Right lobe of liver (tissue), 6 donors: ENCODE measurements at regions not wholly inside any gene's neighbourhood (a gene's known extent, or its start where the extent isn't known, plus 50 kb on each side); places are given as distances from the start of the nearest gene placed in this dataset.

Experiments used
- ATAC-seq, 4 donors: fragments of 200-7000 bp; cut with Tn5 transposase; one replicate each; pipeline ENCODE4 v1.9.1; 2020; ENCODE audit warnings: mild to moderate bottlenecking in 4 of 4, moderate library complexity in 4 of 4
- DNase-seq, 3 donors: peaks; one replicate each; pipeline ENCODE4 v3.0.0-alpha.2; 2020
- H3K27ac ChIP-seq, 3 donors: fragments of 200-600 bp; one replicate each; pipeline ENCODE4 v1.8.0; 2022
- H3K27me3 ChIP-seq, 2 donors: fragments of 200-600 bp; one replicate each; pipeline ENCODE4 v1.8.0; 2022
- H3K36me3 ChIP-seq, 4 donors: fragments of 200-600 bp; sonication (generic) in 1 of 4; one replicate each; pipeline versions ENCODE4 v1.5.1 to v1.8.0; 2017 to 2022; ENCODE audit warnings: control low read depth in 1 of 4
- H3K4me1 ChIP-seq, 4 donors: fragments of 200-600 bp; sonication (generic) in 1 of 4; one replicate each; pipeline versions ENCODE4 v1.5.1 to v1.8.0; 2017 to 2022; ENCODE audit warnings: control low read depth in 1 of 4
- H3K4me3 ChIP-seq, 3 donors: fragments of 200-600 bp; one replicate each; pipeline ENCODE4 v1.8.0; 2022
- H3K9me3 ChIP-seq, 4 donors: fragments of 200-600 bp; sonication (generic) in 1 of 4; one replicate each; pipeline versions ENCODE4 v1.5.1 to v1.8.0; 2017 to 2022; ENCODE audit warnings: control low read depth in 1 of 4
- CTCF ChIP-seq, 4 donors: fragments of 200-600 bp in 3 of 4; fragments of 450-650 bp in 1 of 4; IDR thresholded peaks; one replicate each; pipeline versions ENCODE4 v1.5.1 to v1.8.0; 2016 to 2022; ENCODE audit warnings: antibody characterized with exemption in 4 of 4, mild to moderate bottlenecking in 2 of 4
- POLR2A ChIP-seq: fragments of 450-650 bp; IDR thresholded peaks from one replicate; pipeline ENCODE4 v1.6.1; 2017; ENCODE audit warnings: antibody characterized with exemption, mild to moderate bottlenecking
- WGBS: methylation state at CpG from one replicate; pipeline ENCODE4 v1.1.6; 2018; ENCODE audit warnings: low coverage, low lambda C conversion rate; ENCODE audit not compliant: insufficient coverage; ENCODE audit errors: missing lambda C conversion rate; 5-methylcytosine and 5-hydroxymethylcytosine counted together
- intact Hi-C, 2 donors: fragments of 100-400 bp; cut with DNase I; formaldehyde crosslinking; loops; one replicate each; pipeline versions ENCODE4 v1.11.2 to v1.14.1; 2022
- donor health status: DM: no; HTN: yes; CAD: no.
- donor health status: DM: no; HTN: no; CAD: no.
- donor health status: DM: no; HTN: no; CAD: no.
- donor health status: DM: no; HTN: yes; CAD: no.
- donor health status: DM: no; HTN: yes; CAD: no.

- Histone ChIP-seq H3K27me3 (no peaks in the 10 kb centered on the region), H3K36me3 (no peaks in the 10 kb centered on the region), H3K9me3 (no peaks in the 10 kb centered on the region), H3K27ac (no peak overlapping the region), H3K4me1 (no peaks in the 10 kb centered on the region), H3K4me3 (no peak overlapping the region)
- no peak for ATAC-seq
- intact Hi-C loops = no loop called here
- WGBS = 86% methylated on average over 1 of the region's 1 CpG
- TF ChIP-seq POLR2A (no peak), CTCF (IDR thresholded peaks at IDR 0.05) (no peak)
- no peak for DNase-seq
Measured at GRCh38 chr15:52912172-52912571, 122.0 kb upstream of the ONECUT1 start.

GRCh38 chr15:52893338-52893737 is 103.2 kb upstream of the ONECUT1 start:
- intact Hi-C loops = no loop called here
- H3K9me3 ChIP-seq = no peaks in the 10 kb centered on the region
- TF ChIP-seq CTCF (IDR thresholded peaks at IDR 0.05) = no peak
- no peak for TF ChIP-seq POLR2A
- H3K27ac ChIP-seq = no peak overlapping the region
- 70% methylated on average over 3 of the region's 3 CpGs for WGBS
- no peak overlapping the region for H3K4me3 ChIP-seq
- no peaks in the 10 kb centered on the region for H3K27me3 ChIP-seq
- DNase-seq (no peak), ATAC-seq (no peak)
- H3K36me3 ChIP-seq = no peaks in the 10 kb centered on the region
- H3K4me1 ChIP-seq = no peaks in the 10 kb centered on the region

DNA sequence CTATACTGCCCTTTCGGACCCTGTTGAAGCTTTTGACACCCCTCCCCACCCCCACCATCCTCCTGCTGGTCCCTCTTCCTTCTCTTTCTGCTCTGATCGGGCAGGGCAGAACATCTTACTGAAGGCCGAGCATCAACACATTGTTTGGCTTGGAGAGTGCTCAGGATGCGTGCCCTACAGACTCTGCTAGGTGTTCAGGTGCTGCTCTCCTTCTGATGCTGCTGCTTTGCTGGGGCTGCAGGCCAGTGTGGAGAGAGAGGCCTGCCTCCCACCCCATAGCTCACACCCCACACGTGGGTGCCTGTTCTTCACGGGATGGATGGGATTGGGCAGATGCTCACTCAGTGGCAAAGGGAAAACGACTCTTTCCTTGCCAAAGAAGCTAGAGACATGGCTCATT is 89.8 kb upstream of the ONECUT1 start:
- H3K4me3 ChIP-seq = no peak overlapping the region
- no peaks in the 10 kb centered on the region for H3K4me1 ChIP-seq
- DNase-seq = no peak
- H3K36me3 ChIP-seq = no peaks in the 10 kb centered on the region
- WGBS = 51% methylated on average over 2 of the region's 7 CpGs
- TF ChIP-seq POLR2A = no peak
- no peak for TF ChIP-seq CTCF (IDR thresholded peaks at IDR 0.05)
- ATAC-seq = no peak
- H3K9me3 ChIP-seq = no peaks in the 10 kb centered on the region
- no peaks in the 10 kb centered on the region for H3K27me3 ChIP-seq
- no peak overlapping the region for H3K27ac ChIP-seq
- intact Hi-C loops = no loop called here

DNA sequence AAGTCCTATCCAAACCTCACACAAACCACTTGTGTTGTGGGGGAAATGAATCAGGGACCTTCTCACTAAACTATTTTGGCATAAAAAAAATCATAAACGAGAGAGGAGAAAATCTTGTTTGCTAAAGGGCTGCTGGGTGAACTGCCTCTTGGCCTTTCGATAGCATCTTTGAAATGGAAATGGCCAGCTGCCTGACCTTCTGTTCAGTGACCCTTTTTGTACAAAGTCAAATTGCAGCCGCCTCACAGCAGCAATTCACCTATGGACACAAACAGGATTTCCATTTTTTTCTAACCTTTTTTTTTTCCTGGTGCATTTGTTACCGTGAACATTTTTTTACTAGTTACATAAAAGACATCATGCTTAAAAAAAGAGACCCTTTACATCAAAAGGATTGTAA is 89.0 kb upstream of the ONECUT1 start:
- H3K36me3 ChIP-seq = no peaks in the 10 kb centered on the region
- no peak for TF ChIP-seq POLR2A
- TF ChIP-seq CTCF (IDR thresholded peaks at IDR 0.05) = no peak
- 15% methylated on average over 4 of the region's 4 CpGs for WGBS
- ATAC-seq = peak in 2 of 4 donors; percentile 28 to 67
- H3K27ac ChIP-seq = no peak overlapping the region
- no peaks in the 10 kb centered on the region for H3K9me3 ChIP-seq
- intact Hi-C loops = no loop called here
- H3K27me3 ChIP-seq = no peaks in the 10 kb centered on the region
- H3K4me1 ChIP-seq = no peaks in the 10 kb centered on the region
- no peak for DNase-seq
- H3K4me3 ChIP-seq = no peak overlapping the region

- Histone ChIP-seq H3K9me3 (no peaks in the 10 kb centered on the region), H3K27ac (no peak overlapping the region), H3K4me1 (no peaks in the 10 kb centered on the region), H3K4me3 (no peak overlapping the region), H3K27me3 (no peaks in the 10 kb centered on the region), H3K36me3 (no peaks in the 10 kb centered on the region)
- TF ChIP-seq POLR2A (no peak), CTCF (IDR thresholded peaks at IDR 0.05) (no peak)
- 51% methylated on average over 4 of the region's 5 CpGs for WGBS
- no peak for DNase-seq
- no peak for ATAC-seq
- intact Hi-C loops = no loop called here
Measured at GRCh38 chr15:52876991-52877663, 87.0 kb upstream of the ONECUT1 start.
